ENCODE measurements at regions not wholly inside any gene's neighbourhood (a gene's known extent, or its start where the extent isn't known, plus 50 kb on each side); places are given as distances from the start of the nearest gene placed in this dataset.
"Not testable (repeated sequence)": the region's sequence is repeated elsewhere in the genome, so short reads cannot be mapped to it uniquely, and the experiment has no call there.

- no peak for DNase-seq (ENCODE audit: low read depth in 2 of 2)
These were observed 396.3 kb downstream of the LIG4 start for GRCh38 chr13:107819071-107819470.

GRCh38 chr13:107817647-107818287 lies 397.6 kb downstream of the LIG4 start:
- no peak for DNase-seq (ENCODE audit: low read depth in 2 of 2)

GRCh38 chr13:107812014-107812412 lies 403.3 kb downstream of the LIG4 start:
- no peak for DNase-seq (ENCODE audit: low read depth in 2 of 2)

- no peak for DNase-seq (ENCODE audit: low read depth in 2 of 2)
These were observed 403.9 kb downstream of the LIG4 start for GRCh38 chr13:107811233-107812013.

GRCh38 chr13:107809125-107809524 lies 406.2 kb downstream of the LIG4 start:
- DNase-seq (ENCODE audit: low read depth in 2 of 2) = no peak

- DNase-seq (ENCODE audit: low read depth in 2 of 2) = no peak
These were observed 406.9 kb downstream of the LIG4 start for GRCh38 chr13:107808389-107808788.

- DNase-seq (ENCODE audit: low read depth in 2 of 2) = no peak
These were observed 407.8 kb downstream of the LIG4 start for GRCh38 chr13:107807306-107808073.

- no peak for DNase-seq (ENCODE audit: low read depth in 2 of 2)
These were observed 408.6 kb downstream of the LIG4 start for GRCh38 chr13:107806726-107807125.

GRCh38 chr13:107803822-107804495 lies 411.4 kb downstream of the LIG4 start:
- DNase-seq (ENCODE audit: low read depth in 2 of 2) = no peak

GRCh38 chr13:107801621-107802020 lies 413.7 kb downstream of the LIG4 start:
- no peak for DNase-seq (ENCODE audit: low read depth in 2 of 2)

- DNase-seq (ENCODE audit: low read depth in 2 of 2) = no peak
These were observed 416.3 kb downstream of the LIG4 start for GRCh38 chr13:107799001-107799400.

- no peak for DNase-seq (ENCODE audit: low read depth in 2 of 2)
These were observed 424.9 kb downstream of the LIG4 start for GRCh38 chr13:107790397-107790796.

- DNase-seq (ENCODE audit: low read depth in 2 of 2) = no peak
These were observed 426.7 kb downstream of the LIG4 start for GRCh38 chr13:107788464-107789165.

- DNase-seq (ENCODE audit: low read depth in 2 of 2) = not testable (repeated sequence)
These were observed 432.7 kb downstream of the LIG4 start for GRCh38 chr13:107782646-107783045.

- no peak for DNase-seq (ENCODE audit: low read depth in 2 of 2)
These were observed 437.2 kb downstream of the LIG4 start for GRCh38 chr13:107778094-107778493.

GRCh38 chr13:107770541-107770940 lies 444.8 kb downstream of the LIG4 start:
- DNase-seq (ENCODE audit: low read depth in 2 of 2) = no peak

GRCh38 chr13:107767119-107767518 lies 448.2 kb downstream of the LIG4 start:
- no peak for DNase-seq (ENCODE audit: low read depth in 2 of 2)

GRCh38 chr13:107765724-107766401 lies 449.5 kb downstream of the LIG4 start:
- DNase-seq (ENCODE audit: low read depth in 2 of 2) = no peak

- no peak for DNase-seq (ENCODE audit: low read depth in 2 of 2)
These were observed 451.3 kb downstream of the LIG4 start for GRCh38 chr13:107764046-107764445.

- no peak for DNase-seq (ENCODE audit: low read depth in 2 of 2)
These were observed 461.6 kb downstream of the LIG4 start for GRCh38 chr13:107753748-107754147.

- DNase-seq (ENCODE audit: low read depth in 2 of 2) = no peak
These were observed 462.0 kb downstream of the LIG4 start for GRCh38 chr13:107753291-107753690.

Measured in fibroblast of skin of left quadriceps (primary cell).